ENCODE measurements at regions not wholly inside any gene's neighbourhood (a gene's known extent, or its start where the extent isn't known, plus 50 kb on each side); places are given as distances from the start of the nearest gene placed in this dataset.

- H3K23ac ChIP-seq (ENCODE audit: insufficient read length, low read depth, low read length), result no peak overlapping the region
- no peak overlapping the region for H3K4ac ChIP-seq (ENCODE audit: low read depth, low read length)
- no peak overlapping the region for H4K5ac ChIP-seq (ENCODE audit: insufficient read length, low read depth, low read length)
- Mint-ChIP-seq H3K9me3 (no peaks in the 10 kb centered on the region), H3K36me3 (ENCODE audit: insufficient read depth in 1 of 3, low read depth in 3 of 3) (no peaks in the 10 kb centered on the region), H3K27me3 (ENCODE audit: low read depth) (peaks cover 3% of the 10 kb centered on the region), H3K27ac (no peak overlapping the region), H3K4me1 (no peaks in the 10 kb centered on the region), H3K4me3 (no peak overlapping the region)
- H3K23me2 ChIP-seq (ENCODE audit: insufficient read length, low read depth, low read length, poor library complexity, severe bottlenecking), result no peaks in the 10 kb centered on the region
- no peak overlapping the region for H2BK12ac ChIP-seq (ENCODE audit: insufficient read length, low read depth, low read length)
- H3K18ac ChIP-seq (ENCODE audit: insufficient read length, low read depth, low read length), result no peak overlapping the region
- no peak overlapping the region for H2BK5ac ChIP-seq (ENCODE audit: insufficient read length, low read length)
- H3K27me3 ChIP-seq (ENCODE audit: insufficient read depth, low read length), result no peaks in the 10 kb centered on the region
- no peaks in the 10 kb centered on the region for H3K79me1 ChIP-seq (ENCODE audit: insufficient read depth, low read depth, low read length, poor library complexity, severe bottlenecking)
- no peaks in the 10 kb centered on the region for H3K79me2 ChIP-seq (ENCODE audit: insufficient read depth, low read length)
- H3K9ac ChIP-seq (ENCODE audit: extremely low read depth, insufficient read length, low read length), result no peak overlapping the region
- no peak overlapping the region for H3K56ac ChIP-seq (ENCODE audit: insufficient read length, low read depth, low read length)
- no peaks in the 10 kb centered on the region for H3K4me1 ChIP-seq (ENCODE audit: insufficient read depth, low read length)
- no peak overlapping the region for H3T11ph ChIP-seq (ENCODE audit: low read length)
- H3K4me2 ChIP-seq (ENCODE audit: insufficient read depth, insufficient read length, low read length), result no peak overlapping the region
- TF ChIP-seq CTCF (conservative IDR thresholded peaks at IDR 0.05), result no peak
- H4K91ac ChIP-seq (ENCODE audit: insufficient read length, low read depth, low read length), result no peak overlapping the region
- no peak for DNase-seq
- H2BK20ac ChIP-seq (ENCODE audit: low read depth, low read length, poor library complexity, severe bottlenecking), result no peak overlapping the region
- no peak overlapping the region for H2AK5ac ChIP-seq (ENCODE audit: insufficient read length, low read length)
- no peak overlapping the region for H2BK15ac ChIP-seq (ENCODE audit: low read depth, low read length)
- no peaks in the 10 kb centered on the region for H4K20me1 ChIP-seq (ENCODE audit: control insufficient read depth, insufficient read depth, insufficient read length)
- H4K8ac ChIP-seq (replicated peaks; ENCODE audit: insufficient read length, low read depth, low read length), result no peak overlapping the region
- no peak overlapping the region for H3K14ac ChIP-seq (ENCODE audit: insufficient read depth, low read length)
- no peak overlapping the region for H3K27ac ChIP-seq (ENCODE audit: insufficient read length, low read depth, low read length)
- no peak overlapping the region for H2AFZ ChIP-seq (ENCODE audit: low read length)
- H2BK120ac ChIP-seq (ENCODE audit: low read depth, low read length, poor library complexity, severe bottlenecking), result no peak overlapping the region
- no CpG with 5 or more reads among the region's 5 CpGs for WGBS (ENCODE audit: extremely low coverage, insufficient read length, low lambda C conversion rate)
- no peaks in the 10 kb centered on the region for H3K9me3 ChIP-seq (ENCODE audit: control insufficient read depth, low read depth, low read length)
These were observed 302.2 kb upstream of the CNTN3 start for GRCh38 chr3:74916696-74917095.

All from H9 (cell line).